MM.1S (cell line): ENCODE measurements at regions not wholly inside any gene's neighbourhood (a gene's known extent, or its start where the extent isn't known, plus 50 kb on each side); places are given as distances from the start of the nearest gene placed in this dataset.

Source experiments
- DNase-seq: peaks from one replicate; pipeline ENCODE4 v3.0.0-alpha.2; 2015
- H2AFZ ChIP-seq: fragments of 300-600 bp; sonication (generic); 2 replicates; pipeline ENCODE4 v1.6.0; 2016; ENCODE audit warnings: antibody characterized with exemption, low read length
- H3F3A ChIP-seq: fragments of 300-600 bp; sonication (generic); 2 replicates; pipeline ENCODE4 v1.6.1; 2016; ENCODE audit warnings: mild to moderate bottlenecking, antibody characterized with exemption, low read length, moderate library complexity, mixed read lengths; ENCODE audit not compliant: insufficient read depth
- H3K27ac ChIP-seq: fragments of 300-600 bp; sonication (generic); 2 replicates; pipeline ENCODE4 v1.5.1; 2016; ENCODE audit warnings: mild to moderate bottlenecking, low read length
- H3K27me3 ChIP-seq: fragments of 300-600 bp; sonication (generic); replicated peaks from 2 replicates; pipeline ENCODE4 v1.6.0; 2016; ENCODE audit warnings: low read length; ENCODE audit not compliant: insufficient read depth
- H3K36me3 ChIP-seq: fragments of 300-600 bp; sonication (generic); replicated peaks from 2 replicates; pipeline ENCODE4 v1.6.1; 2016; ENCODE audit warnings: mild to moderate bottlenecking, low read length, mixed read lengths; ENCODE audit not compliant: insufficient read depth
- H3K4me1 ChIP-seq: fragments of 300-600 bp; sonication (generic); 2 replicates; pipeline ENCODE4 v1.6.1; 2016; ENCODE audit warnings: low read length, mixed read lengths
- H3K4me2 ChIP-seq: fragments of 300-600 bp; sonication (generic); 2 replicates; pipeline ENCODE4 v1.6.0; 2016; ENCODE audit warnings: low read depth, low read length
- H3K4me3 ChIP-seq: fragments of 300-600 bp; sonication (generic); 2 replicates; pipeline ENCODE4 v1.5.1; 2016; ENCODE audit warnings: low read length, mixed read lengths
- H3K79me2 ChIP-seq: fragments of 300-600 bp; sonication (generic); 2 replicates; pipeline ENCODE4 v1.6.1; 2016; ENCODE audit warnings: mixed run types, low read length, mixed read lengths
- H3K9ac ChIP-seq: fragments of 300-600 bp; sonication (generic); 2 replicates; pipeline ENCODE4 v1.6.1; 2016; ENCODE audit warnings: low read length, mixed read lengths
- H3K9me2 ChIP-seq: fragments of 300-600 bp; sonication (generic); replicated peaks from 2 replicates; pipeline ENCODE4 v1.6.1; 2016; ENCODE audit warnings: mild to moderate bottlenecking, low read length, mixed read lengths; ENCODE audit not compliant: insufficient read depth
- H3K9me3 ChIP-seq: fragments of 300-600 bp; sonication (generic); replicated peaks from 2 replicates; pipeline ENCODE4 v1.6.1; 2016; ENCODE audit warnings: mild to moderate bottlenecking, low read length, mixed read lengths; ENCODE audit not compliant: insufficient read depth
- H4K20me1 ChIP-seq: fragments of 300-600 bp; sonication (generic); 2 replicates; pipeline ENCODE4 v1.6.1; 2016; ENCODE audit warnings: mild to moderate bottlenecking, low read length, moderate library complexity, mixed read lengths; ENCODE audit not compliant: insufficient read depth
- EZH2 ChIP-seq: fragments of 300-600 bp; sonication (generic); optimal IDR thresholded peaks from 2 replicates; pipeline ENCODE3; 2017; ENCODE audit warnings: low read depth, mild to moderate bottlenecking, antibody characterized with exemption, low read length, mixed read lengths
- EZH2phosphoT487 ChIP-seq: fragments of 300-600 bp; sonication (generic); IDR thresholded peaks from 2 replicates; pipeline ENCODE4 v1.6.1; 2018; ENCODE audit warnings: antibody characterized with exemption, low read length
- TF ChIP-seq, protein P1 (sequence below): fragments of 300-600 bp; sonication (generic); IDR thresholded peaks from 2 replicates; pipeline ENCODE4 v1.5.1; 2016; ENCODE audit warnings: antibody characterized with exemption, low read length, mixed read lengths

DNA sequence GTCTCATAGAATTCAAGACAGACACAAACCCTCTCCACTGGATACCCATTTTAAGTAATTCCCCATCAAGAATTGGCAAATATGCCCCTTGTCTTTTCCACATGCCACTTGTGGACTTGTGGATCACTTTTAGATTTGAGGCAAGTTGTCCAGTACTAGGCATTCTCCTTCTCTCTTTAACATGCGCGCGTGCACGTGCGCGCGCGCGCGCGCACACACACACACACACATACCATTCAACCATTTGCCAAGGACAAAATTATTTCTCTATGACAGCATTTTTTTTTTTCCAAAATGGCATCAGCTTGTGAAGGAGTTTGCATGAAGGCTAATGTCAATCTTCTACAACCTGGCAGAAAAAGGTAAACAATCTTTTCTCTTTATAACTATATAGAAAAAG lies 1325.7 kb upstream of the IGFBP7 start:
- Histone ChIP-seq H3K36me3 (no peaks in the 10 kb centered on the region), H3K27me3 (no peaks in the 10 kb centered on the region), H3F3A (no peaks in the 10 kb centered on the region), H4K20me1 (no peaks in the 10 kb centered on the region), H3K9me3 (no peaks in the 10 kb centered on the region), H3K4me2 (no peak overlapping the region), H3K79me2 (no peaks in the 10 kb centered on the region), H3K4me1 (no peaks in the 10 kb centered on the region), H3K27ac (no peak overlapping the region), H3K4me3 (no peak overlapping the region), H3K9ac (no peak overlapping the region), H3K9me2 (no peaks in the 10 kb centered on the region), H2AFZ (no peak overlapping the region)
- DNase-seq: no peak
- TF ChIP-seq EZH2: no peak
- TF ChIP-seq EZH2phosphoT487: no peak
- TF ChIP-seq, protein P1, sequence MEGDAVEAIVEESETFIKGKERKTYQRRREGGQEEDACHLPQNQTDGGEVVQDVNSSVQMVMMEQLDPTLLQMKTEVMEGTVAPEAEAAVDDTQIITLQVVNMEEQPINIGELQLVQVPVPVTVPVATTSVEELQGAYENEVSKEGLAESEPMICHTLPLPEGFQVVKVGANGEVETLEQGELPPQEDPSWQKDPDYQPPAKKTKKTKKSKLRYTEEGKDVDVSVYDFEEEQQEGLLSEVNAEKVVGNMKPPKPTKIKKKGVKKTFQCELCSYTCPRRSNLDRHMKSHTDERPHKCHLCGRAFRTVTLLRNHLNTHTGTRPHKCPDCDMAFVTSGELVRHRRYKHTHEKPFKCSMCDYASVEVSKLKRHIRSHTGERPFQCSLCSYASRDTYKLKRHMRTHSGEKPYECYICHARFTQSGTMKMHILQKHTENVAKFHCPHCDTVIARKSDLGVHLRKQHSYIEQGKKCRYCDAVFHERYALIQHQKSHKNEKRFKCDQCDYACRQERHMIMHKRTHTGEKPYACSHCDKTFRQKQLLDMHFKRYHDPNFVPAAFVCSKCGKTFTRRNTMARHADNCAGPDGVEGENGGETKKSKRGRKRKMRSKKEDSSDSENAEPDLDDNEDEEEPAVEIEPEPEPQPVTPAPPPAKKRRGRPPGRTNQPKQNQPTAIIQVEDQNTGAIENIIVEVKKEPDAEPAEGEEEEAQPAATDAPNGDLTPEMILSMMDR: no peak

DNA sequence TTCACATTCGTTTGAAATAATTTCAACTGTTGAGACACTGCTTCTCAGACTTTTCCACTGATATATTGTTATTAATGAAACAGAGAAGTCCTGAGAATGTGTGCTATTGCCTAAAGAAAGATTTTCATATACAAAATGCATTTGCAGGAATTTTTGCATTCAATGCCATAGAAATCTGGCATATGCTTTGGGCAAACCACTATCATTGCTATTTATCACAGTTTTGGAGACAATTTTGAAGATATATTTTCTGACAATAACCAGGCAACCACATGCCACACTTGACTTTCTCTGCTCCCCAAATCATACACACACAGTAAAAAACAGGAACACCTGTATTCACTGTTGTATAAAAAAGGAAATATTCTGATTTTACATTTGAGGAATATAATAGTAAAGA lies 1303.7 kb upstream of the IGFBP7 start:
- Histone ChIP-seq H2AFZ (no peak overlapping the region), H3K9me3 (no peaks in the 10 kb centered on the region), H3K79me2 (no peaks in the 10 kb centered on the region), H3K27me3 (no peaks in the 10 kb centered on the region), H3F3A (no peaks in the 10 kb centered on the region), H3K4me2 (no peak overlapping the region), H3K27ac (no peak overlapping the region), H3K4me3 (no peak overlapping the region), H3K9ac (no peak overlapping the region), H3K4me1 (no peaks in the 10 kb centered on the region), H4K20me1 (no peaks in the 10 kb centered on the region), H3K36me3 (no peaks in the 10 kb centered on the region), H3K9me2 (no peaks in the 10 kb centered on the region)
- DNase-seq: no peak
- no peak for TF ChIP-seq EZH2phosphoT487
- no peak for TF ChIP-seq EZH2
- TF ChIP-seq, protein P1: no peak

DNA sequence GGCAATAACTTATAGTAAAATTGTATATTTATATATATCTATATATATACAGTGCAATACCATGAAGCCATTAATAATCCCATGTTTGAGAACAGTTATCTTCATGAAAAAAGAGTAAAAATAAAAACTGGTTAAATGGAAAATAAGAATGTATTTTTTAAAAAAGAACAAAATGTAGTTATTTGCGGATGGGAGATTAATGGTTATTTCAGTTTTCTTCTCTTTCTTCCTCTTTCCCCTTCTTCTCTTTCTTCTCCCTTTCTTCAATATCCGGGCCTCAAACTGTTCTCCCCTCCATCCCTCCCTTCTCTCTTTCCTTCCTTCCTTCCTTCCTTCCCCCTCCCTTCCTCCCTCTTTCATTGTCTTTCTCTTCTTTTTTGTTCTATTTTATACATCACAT lies 1301.7 kb upstream of the IGFBP7 start:
- no peaks in the 10 kb centered on the region for H3K27me3 ChIP-seq
- H4K20me1 ChIP-seq: no peaks in the 10 kb centered on the region
- no peak for TF ChIP-seq EZH2phosphoT487
- no peak for TF ChIP-seq EZH2
- TF ChIP-seq, protein P1: no peak
- no peaks in the 10 kb centered on the region for H3K4me1 ChIP-seq
- H3K4me2 ChIP-seq: no peak overlapping the region
- H3K9me2 ChIP-seq: no peaks in the 10 kb centered on the region
- no peak for DNase-seq
- no peaks in the 10 kb centered on the region for H3K9me3 ChIP-seq
- H3K79me2 ChIP-seq: no peaks in the 10 kb centered on the region
- H3K9ac ChIP-seq: no peak overlapping the region
- H3K36me3 ChIP-seq: no peaks in the 10 kb centered on the region
- no peak overlapping the region for H2AFZ ChIP-seq
- H3K27ac ChIP-seq: no peak overlapping the region
- H3F3A ChIP-seq: no peaks in the 10 kb centered on the region
- no peak overlapping the region for H3K4me3 ChIP-seq

DNA sequence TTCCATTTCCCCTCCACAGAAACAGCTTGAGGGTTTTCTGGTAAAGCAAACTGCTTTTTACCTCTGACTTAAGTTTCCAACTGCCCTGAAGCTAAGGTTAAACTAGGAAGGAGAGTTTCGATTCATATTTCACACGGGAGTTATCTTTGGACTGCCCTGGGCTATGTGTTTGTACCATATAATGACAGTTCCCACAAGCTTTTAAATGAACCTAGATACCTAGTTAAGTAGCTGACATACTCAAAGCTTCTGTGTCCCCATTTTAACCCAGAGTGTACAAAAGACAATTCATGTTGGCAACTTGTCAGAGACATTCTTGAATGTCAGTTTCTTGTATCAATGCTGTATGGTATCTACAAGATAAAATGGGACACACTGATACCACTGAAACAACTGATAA lies 1296.6 kb upstream of the IGFBP7 start:
- Histone ChIP-seq H4K20me1 (no peaks in the 10 kb centered on the region), H3K9me2 (no peaks in the 10 kb centered on the region), H3K27ac (no peak overlapping the region), H3K9me3 (no peaks in the 10 kb centered on the region), H3K9ac (no peak overlapping the region), H2AFZ (no peak overlapping the region), H3K27me3 (no peaks in the 10 kb centered on the region), H3K4me2 (no peak overlapping the region), H3F3A (no peaks in the 10 kb centered on the region), H3K79me2 (no peaks in the 10 kb centered on the region), H3K4me3 (no peak overlapping the region), H3K4me1 (no peaks in the 10 kb centered on the region), H3K36me3 (no peaks in the 10 kb centered on the region)
- DNase-seq: no peak
- TF ChIP-seq, protein P1: no peak
- no peak for TF ChIP-seq EZH2
- TF ChIP-seq EZH2phosphoT487: no peak
